HuH-7.5 (cell line): ENCODE measurements at regions not wholly inside any gene's neighbourhood (a gene's known extent, or its start where the extent isn't known, plus 50 kb on each side); places are given as distances from the start of the nearest gene placed in this dataset.

Source experiments
- DNase-seq: peaks from one replicate; pipeline ENCODE4 v3.0.0; 2011; ENCODE audit warnings: low spot score

DNA sequence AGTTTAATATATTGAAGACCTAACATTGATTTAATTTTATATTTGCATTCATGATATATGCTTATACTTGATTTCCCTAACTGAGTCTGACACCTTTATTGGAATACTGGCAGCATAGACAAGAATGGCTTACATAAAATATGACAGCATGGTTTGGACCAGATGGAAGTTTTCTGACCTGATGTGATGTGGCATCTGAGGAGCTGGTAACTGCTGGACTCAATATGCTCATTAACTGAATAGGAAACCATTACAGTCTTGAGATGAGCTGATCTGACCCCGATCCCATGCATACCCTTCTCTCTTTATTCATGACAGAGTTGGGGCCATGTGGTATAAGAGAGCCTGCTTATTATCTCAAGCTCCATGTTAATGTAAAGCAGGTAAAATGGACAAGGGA lies 604.8 kb upstream of the SEL1L start:
- DNase-seq = no peak

DNA sequence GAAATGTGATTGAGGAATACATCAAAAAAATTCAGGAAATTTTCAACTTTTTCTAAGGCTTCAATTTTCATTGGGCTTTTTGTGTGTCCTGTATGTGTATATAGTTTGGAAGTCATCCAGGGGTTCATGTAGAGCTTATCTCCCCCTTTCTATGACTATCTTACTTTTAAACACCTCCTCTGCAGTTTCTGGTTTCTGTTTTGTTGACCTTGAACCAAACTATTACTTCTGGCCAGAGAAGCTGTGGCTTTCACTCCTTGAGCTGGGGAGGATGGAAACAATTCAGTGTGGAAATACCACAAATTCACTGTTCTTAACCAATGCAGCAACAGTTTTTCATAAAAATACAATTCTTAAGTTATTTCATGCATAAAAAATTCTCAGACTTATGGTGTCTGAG lies 613.2 kb upstream of the SEL1L start:
- no peak for DNase-seq

DNA sequence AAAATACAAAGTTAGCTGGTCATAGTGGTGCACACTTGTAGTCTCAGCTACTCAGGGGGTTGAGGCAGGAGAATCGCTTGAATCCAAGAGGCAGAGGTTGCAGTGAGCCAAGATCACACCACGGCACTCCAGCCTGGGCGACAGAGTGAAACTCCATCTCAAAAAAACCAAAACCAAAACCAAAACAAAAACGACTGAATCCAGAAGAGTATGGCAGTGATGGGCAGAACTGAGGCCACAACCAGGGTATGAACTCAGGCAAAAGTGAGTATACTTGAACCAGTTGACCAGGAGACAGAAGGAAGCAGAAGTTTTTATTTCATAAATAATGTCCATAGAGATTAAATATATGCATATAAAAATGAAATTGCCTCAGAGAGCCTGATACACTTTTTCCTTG lies 620.0 kb upstream of the SEL1L start:
- no peak for DNase-seq

DNA sequence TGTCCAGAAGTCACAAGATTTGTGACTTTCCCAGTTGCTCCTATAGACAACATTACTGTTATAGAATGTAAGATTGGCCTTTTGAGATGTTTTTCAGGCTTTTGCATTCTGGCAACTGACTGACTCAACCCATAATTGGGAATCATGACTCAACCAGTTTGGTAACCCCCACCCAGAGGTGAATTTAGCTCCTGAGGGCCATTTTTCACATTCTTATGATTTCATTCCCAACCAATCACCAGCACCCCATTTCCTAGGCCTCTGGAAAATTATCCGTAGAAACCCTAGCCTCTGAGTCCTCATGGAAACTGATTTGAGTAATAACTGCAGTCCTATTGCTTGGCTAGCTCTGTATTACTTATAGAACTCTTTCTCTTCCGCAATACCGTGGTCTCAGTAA lies 626.0 kb upstream of the SEL1L start:
- no peak for DNase-seq

DNA sequence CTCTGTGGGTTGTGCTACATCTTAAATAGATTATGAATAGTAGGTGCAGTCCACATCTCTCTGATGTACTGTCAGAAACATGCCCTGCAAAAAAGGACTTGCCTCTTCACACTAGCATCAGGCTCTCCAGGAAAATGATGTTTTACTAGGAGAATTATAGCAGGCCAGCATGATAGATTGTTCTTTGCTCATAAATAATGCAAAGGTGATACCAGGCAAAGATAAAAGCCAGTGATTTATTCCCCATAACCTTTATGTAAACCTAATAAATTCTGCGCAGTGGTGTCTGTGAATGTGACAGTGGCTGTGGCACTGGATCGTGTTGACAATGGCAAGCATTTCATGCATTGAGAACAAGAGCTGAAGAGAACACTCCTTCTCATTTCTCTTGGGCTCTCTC lies 646.5 kb upstream of the SEL1L start:
- no peak for DNase-seq

DNA sequence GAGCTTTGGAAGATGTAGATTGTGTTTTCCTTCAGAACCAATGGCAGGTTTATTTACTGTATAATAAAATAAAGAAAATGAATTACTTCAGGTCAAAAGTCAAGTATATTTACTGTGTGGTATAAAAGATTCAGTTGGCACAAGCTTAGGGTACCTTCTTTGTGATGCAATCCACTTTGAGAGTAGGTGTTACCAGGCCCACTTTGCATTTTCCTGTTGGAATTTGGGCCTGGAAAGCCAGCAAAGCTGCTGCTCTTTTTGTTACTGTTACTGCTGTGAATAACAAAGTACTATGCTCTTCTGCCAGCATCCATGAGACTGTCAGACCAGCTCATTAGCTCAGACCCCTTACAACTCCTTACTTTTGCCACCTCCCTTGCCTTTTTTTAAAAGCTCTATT lies 649.0 kb upstream of the SEL1L start:
- DNase-seq = no peak

DNA sequence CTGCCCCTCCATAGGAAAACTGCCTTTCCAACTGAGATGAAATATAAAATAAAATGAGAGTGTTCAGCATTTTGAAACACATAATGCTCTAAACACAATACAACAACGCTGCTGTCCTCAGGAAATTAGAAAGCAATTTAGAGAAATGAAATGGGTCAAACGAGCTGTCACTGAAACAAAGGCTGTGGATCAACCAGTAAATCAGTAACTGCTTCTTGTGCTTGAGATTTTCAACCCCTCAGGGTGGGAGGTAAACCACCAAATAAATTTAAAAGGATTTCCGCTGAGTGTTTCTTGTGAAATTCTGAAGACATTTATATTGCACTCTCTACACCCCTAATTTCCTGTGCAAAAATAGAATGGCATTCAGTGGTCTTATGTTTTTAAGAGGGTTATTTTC lies 657.1 kb upstream of the SEL1L start:
- DNase-seq = no peak

DNA sequence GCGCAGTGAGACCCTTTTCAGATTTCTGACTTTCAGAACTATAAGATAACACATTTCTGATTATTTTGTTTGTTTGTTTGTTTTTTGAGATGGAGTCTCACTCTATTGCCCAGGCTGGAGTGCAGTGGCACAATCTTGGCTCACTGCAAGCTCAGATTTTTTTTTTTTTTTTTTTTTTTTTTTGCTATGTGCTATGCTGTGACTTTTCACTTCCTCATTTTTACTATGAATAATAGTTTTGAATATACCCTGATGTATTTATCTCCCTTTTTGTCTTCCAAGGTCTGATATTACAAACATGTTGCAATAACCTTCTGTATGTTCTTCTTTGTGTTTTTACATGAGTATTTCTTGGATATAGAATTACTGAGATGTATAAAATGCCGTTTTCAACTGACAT lies 658.7 kb upstream of the SEL1L start:
- DNase-seq = no peak

DNA sequence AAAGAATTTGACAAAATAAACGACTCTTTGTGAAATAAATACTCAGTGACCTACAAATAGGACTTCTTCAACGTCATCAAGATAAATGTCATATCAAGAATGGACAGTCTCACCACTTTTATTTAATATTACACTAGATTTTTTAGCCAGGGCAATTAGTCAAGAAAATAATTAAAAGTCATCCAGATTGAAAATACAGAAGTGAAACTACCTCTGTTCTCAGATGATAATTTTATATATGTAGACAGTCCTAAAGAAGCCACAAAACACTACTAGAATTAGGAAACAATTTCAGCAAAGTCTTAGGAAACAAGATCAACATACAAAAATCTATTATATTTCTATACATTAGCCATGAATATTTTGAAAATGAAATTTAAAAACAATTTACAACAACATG lies 689.6 kb upstream of the SEL1L start:
- DNase-seq = no peak

DNA sequence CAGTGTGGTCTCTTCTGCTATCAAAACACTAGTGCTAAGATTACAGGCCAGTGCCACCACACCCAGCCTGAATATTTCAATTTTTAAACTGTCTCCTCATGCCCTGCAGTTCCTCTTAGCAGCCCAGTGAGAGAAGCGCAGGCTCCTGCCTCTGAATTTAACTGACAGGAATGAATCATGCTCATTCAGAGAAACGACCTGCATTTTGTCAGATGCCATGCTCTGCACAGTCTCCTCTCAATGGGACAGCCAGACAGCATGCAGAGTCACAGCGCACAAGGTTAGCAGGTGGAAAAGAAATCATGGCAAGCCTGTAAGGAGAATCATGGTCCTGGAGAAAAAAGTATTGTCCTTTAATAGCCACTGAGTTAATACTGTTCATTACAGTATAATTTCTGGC lies 691.0 kb upstream of the SEL1L start:
- DNase-seq = no peak

DNA sequence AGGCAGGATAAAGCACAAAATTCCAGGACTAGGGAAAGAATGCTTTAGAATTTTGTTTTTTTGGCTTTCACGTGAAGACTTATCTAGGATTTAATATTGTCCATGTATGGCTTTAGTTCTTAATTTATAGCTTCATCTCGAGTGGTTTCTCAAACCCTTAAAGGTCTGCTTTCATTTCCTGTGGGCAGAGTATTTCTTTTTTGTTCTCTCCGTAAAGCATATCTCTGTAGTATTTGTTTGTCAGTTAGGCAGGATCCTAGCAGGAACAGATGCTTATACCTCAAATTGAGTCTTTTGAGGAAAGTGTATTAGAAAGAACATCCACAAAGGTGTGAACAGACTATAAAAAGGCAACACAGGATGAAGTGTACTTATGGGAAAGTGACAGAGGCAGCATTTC lies 697.1 kb upstream of the SEL1L start:
- no peak for DNase-seq

DNA sequence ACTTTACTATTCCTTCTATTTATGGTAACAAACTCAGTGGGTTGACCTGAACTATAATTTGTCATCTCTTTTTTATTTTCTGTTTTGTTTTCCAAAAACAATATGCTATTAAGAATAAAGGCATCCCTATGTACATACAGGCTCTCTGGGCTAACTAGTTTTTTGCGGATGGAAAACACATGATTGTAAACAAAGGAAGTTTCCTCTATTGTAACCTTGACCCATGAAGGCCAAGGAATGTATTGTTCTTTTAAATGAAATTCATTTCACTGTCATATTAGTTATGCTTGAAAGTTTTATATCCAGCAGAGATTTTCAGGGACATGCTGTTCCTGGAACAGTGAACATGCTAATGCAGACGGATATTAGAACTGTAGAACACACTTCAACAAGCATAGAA lies 705.0 kb upstream of the SEL1L start:
- DNase-seq = no peak

DNA sequence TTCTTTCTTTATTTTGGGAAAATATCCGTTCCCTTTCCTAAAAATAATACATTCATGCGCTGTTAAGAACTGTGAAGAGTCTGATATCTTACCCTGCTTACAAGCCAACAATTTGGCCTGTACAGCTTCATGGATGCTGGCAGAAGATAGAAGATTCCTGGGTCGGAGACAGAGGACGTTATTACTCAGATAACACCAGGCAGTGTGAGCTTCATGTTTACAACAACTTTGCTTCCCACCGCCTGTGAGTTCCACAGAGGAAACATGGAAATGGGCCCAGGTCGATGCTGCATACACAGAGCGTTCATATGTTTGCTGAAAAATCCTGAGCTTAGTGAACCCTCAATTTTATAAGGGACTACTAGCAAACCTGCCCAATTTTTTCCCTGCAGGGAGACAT lies 705.6 kb upstream of the SEL1L start:
- DNase-seq = no peak

DNA sequence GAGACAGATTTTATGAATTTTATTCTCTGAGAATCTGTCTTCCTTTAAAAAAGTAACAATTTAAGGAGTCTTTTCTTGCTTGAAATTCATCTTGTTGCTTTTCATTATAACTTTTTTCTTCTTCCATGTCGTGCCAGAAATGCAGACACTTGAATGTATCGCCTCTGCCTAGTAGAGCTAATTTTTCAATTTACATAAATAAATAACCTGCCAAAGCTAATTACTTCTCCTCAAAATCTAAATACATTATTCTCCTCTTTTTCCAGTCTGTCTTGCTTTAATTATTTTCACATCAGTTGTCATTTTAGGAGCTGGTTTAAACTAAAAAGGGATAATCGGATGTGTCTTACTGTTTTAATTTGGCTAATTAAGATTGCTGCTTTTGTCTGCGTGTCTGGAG lies 711.1 kb upstream of the SEL1L start:
- no peak for DNase-seq

DNA sequence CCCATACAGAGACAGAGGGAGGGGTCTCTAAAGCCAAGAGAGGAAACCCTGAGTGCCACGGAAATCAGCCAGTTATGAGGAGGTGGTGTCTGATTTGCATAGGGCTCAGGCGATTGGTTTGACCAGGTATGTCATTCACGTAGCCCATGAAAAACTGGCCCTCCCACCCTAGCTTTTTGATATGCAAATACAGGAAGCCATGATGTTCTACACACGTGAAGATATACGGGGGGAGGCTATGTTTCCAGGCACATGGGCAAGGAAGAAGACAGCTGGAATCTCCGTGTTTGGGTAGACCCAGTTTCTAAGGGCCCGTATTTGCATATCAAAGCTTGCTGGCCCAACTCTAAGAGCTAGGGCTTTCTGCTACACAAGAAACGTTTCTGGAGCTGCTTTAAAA lies 717.8 kb upstream of the SEL1L start:
- no peak for DNase-seq

DNA sequence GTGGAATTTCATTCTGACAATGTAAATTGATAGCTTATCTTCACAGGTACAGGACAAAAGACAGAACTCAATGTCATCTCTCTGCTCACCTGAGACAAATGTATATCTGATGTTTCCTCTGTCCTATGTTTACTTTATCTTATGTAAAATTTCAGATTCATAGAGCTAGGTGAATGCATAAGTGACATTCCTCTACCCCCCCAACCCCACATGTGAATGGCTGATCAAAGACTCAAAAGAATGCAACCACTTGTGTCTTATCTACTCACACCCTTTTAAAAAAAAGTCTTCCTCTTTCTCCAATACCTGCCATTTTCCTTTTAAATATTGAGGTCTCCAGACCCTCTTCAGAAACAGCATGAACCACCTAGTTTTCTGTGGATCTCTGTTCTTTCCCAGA lies 736.6 kb upstream of the SEL1L start:
- DNase-seq = no peak

DNA sequence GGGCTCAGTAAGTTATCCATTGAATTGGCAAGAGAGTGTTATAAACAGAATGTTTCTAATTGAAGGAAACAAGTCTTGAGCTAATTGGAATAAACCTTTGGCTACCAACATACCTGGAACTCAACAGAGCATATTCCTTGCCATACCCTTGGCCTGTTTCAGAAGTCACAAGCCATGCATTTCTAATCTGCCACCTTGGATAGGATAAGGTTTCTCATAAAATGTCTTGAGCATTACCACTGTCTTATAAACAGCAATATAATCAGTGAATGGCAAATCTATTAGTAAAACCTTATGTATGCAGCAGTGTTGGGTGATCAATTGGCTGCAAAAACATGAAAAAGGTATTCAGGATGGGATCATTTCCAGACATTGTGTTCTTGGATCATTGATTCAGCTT lies 765.2 kb upstream of the SEL1L start:
- DNase-seq = no peak

DNA sequence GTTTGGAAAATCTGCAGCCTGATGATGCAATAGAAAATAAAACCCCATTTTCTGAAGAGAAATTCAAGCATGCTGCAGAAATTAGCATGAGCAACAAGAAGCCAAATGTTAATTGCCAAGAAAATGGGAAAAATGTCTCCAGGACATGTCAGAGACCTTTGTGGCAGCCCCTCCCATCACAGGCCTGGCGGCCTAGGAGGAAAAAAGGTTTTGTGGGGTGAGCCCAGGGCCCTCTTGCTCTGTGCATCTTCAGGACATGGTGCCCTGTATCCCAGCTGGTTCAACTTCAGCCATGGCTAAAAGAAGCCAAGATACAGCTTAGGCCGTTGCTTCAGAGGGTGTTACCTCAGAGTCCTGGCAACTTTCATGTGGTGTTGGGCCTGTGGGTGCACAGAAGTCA lies 775.5 kb upstream of the SEL1L start:
- DNase-seq = no peak

DNA sequence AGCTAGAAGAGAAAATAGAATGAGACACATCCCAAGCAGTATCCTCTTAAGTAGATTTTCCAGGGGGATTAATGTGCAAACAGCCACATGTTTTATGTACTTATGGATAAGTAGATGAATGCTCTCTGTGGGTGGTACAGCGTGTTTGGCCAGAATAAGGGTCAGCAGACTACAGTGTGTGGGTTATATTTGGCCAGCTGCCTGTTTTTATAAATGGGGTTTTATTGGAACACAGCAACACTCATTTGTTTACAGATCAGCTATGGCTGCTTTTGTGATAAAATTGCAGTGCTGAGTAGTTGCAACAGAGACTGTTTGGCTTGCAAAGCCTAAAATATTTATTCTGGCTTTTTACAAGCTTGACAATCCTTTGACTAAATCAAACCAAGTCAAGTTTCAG lies 780.2 kb upstream of the SEL1L start:
- no peak for DNase-seq

DNA sequence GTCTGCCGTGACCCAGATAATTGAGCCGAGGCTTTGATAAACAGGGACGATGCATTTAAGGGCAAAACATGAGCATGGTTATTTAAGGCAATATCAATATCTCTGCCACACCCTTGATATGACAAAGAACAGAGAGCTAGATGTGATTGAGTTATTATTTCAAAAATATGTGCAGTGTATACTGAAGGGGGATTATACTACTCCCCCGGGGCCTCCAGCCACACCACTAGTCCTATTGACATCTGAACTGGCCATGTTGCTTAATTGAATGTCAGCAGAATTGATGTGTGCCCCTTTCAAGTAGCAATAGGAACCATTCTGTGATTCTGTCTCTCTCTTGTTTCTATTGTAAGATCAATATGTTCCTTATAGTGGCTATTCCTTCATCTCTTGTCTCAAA lies 794.8 kb upstream of the SEL1L start:
- DNase-seq = no peak

DNA sequence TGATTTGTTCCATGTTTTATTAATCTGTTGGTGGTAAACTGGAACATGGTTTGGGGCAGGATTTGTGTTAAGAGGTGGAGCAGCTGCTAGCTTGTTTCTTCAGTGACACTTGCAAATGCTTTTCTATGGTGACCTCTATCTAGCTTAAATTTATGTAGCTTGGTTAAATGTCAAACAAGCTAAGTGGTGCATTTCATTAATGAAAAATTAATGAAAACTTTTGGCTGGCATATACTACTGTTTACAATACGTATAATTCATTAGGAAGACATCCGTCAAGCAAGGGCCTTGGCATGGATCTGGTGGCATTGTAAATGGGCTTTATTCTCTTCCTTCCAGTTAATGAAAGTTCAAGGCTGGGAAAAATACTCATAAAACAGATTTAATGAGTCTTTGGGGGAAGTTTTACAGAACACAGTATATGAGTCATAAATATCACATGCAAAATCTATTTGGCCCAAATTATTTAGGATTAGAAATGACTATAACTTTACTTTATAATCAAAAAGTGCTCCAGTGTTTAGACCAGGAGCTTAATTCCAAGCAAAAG lies 807.7 kb upstream of the SEL1L start:
- DNase-seq = no peak

DNA sequence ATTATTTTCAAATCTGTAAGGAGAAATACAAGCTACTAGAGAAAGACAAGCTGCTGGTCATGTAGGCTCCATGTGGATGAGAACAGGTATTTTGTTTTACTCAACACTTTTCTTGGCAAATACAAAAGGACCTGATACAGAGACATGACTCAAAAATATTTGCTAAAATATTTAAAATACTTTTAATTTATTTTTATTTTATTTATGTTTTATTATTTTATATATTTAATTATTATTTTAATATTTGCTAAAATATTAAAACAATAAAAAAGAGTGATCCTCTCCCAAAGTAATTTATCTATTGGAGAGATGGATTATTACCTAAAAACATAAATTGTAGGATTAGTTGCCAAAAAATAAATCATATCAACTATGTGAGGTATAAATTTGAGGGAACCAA lies 808.9 kb upstream of the SEL1L start:
- DNase-seq = no peak

DNA sequence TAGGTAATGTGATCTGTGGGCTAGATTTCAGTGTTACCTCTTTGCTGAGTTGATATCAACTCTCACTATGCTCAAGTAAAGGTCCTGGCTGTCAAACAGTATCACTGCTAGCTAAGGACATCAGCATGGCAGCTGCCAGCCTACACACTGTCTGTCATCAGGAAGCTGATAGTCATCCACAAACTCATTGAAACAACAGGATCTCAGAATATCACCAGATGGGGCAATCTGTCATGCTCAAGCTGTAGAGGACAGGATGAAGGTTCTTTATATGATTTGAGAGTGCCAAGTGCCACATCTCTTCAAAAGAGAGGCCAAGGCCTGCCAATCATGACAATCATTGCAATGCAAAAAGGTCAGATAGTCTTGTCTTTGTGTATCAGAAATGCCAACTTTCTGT lies 811.5 kb upstream of the SEL1L start:
- no peak for DNase-seq

DNA sequence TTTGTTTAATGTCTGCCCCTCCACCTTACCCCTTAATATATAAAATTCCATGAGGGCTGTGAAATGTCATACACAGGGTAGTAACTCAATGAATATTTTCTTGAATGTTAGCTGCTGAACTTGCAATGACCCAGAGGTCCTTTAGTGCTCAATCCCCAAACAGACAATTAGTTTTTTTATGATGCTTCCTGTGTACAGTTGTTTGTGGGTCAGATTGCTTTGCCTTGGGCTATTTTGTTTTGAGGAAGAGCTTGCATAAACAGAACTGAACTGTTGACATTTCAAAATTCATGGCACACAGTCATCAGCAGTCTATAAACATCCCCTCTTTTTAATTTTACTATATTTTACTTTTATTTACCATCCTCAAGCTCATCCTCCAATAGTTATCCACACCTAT lies 820.5 kb upstream of the SEL1L start:
- no peak for DNase-seq

DNA sequence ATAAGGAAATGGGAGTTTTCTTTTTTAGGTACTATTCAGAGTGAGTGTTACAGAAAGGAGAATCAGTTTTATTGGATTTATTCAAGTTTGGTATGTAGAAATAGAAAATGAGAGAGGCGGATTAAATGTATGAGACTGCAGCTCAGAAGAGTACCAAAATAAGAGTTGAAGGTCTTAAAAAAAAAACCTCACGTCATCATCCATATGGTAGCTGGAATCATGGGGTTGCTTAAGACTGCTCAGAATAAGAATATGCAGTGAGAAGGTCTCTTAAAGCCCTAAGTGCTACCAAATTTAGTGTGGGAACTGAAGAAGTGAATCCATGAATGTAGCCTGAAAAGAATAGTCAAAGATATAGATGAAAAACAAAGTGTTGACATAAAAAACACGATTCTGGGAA lies 825.5 kb upstream of the SEL1L start:
- no peak for DNase-seq
